Vagina (tissue), 2 donors: ENCODE measurements at regions not wholly inside any gene's neighbourhood (a gene's known extent, or its start where the extent isn't known, plus 50 kb on each side); places are given as distances from the start of the nearest gene placed in this dataset.

Source experiments
- CTCF ChIP-seq, 3 experiments: fragments of 450-650 bp in 2 of 3; fragments of 200-600 bp in 1 of 3; sonication (generic) in 1 of 3; IDR thresholded peaks; one replicate each; pipeline ENCODE4 v1.5.1; 2017 to 2019; ENCODE audit warnings: antibody characterized with exemption in 3 of 3, mild to moderate bottlenecking in 2 of 3, moderate library complexity in 2 of 3
- POLR2A ChIP-seq, 2 donors: fragments of 450-650 bp; IDR thresholded peaks; one replicate each; pipeline ENCODE4 v1.6.1; 2017; ENCODE audit warnings: antibody characterized with exemption in 2 of 2, mild to moderate bottlenecking in 2 of 2, moderate library complexity in 2 of 2
- POLR2AphosphoS5 ChIP-seq, 2 donors: sonication (generic); formaldehyde crosslinking; IDR thresholded peaks; one replicate each; pipeline ENCODE4 v1.9.0; 2017; ENCODE audit warnings: antibody characterized with exemption in 2 of 2, mild to moderate bottlenecking in 2 of 2, low read depth in 1 of 2; ENCODE audit not compliant: insufficient read depth in 1 of 2

GRCh38 chr10:88212069-88212468 lies 348.6 kb downstream of the PTEN start:
- TF ChIP-seq CTCF (IDR thresholded peaks at IDR 0.05) (no peak), POLR2A (IDR thresholded peaks at IDR 0.05) (no peak), POLR2AphosphoS5 (IDR thresholded peaks at IDR 0.05; ENCODE audit: insufficient read depth in 1 of 2, low read depth in 1 of 2) (no peak)
